Left lung (tissue), 4 donors: ENCODE measurements at regions not wholly inside any gene's neighbourhood (a gene's known extent, or its start where the extent isn't known, plus 50 kb on each side); places are given as distances from the start of the nearest gene placed in this dataset.
"Not testable (repeated sequence)": the region's sequence is repeated elsewhere in the genome, so short reads cannot be mapped to it uniquely, and the experiment has no call there.

Experiments used
- ATAC-seq: fragments of 200-7000 bp; cut with Tn5 transposase; one replicate; pipeline ENCODE4 v1.9.1; 2020; ENCODE audit warnings: moderate library complexity
- DNase-seq, 4 donors: peaks; one replicate each; pipeline ENCODE4 v3.0.0-alpha.2; 2013 to 2020
- H3K27ac ChIP-seq, 2 donors: fragments of 200-600 bp; sonication (generic) in 1 of 2; one replicate each; pipeline versions ENCODE4 v1.5.0 to v1.8.0; 2020 to 2021
- H3K27me3 ChIP-seq, 2 donors: fragments of 200-600 bp; sonication (generic) in 1 of 2; one replicate each; pipeline versions ENCODE4 v1.5.0 to v1.8.0; 2020 to 2021
- H3K36me3 ChIP-seq, 2 donors: fragments of 200-600 bp; sonication (generic) in 1 of 2; one replicate each; pipeline versions ENCODE4 v1.5.0 to v1.8.0; 2020 to 2021
- H3K4me1 ChIP-seq, 2 donors: fragments of 200-600 bp; one replicate each; pipeline ENCODE4 v1.8.0; 2021
- H3K4me3 ChIP-seq, 2 donors: fragments of 200-600 bp; sonication (generic) in 1 of 2; one replicate each; pipeline versions ENCODE4 v1.5.0 to v1.8.0; 2020 to 2021; ENCODE audit warnings: mild to moderate bottlenecking in 1 of 2
- H3K9me3 ChIP-seq, 2 donors: fragments of 200-600 bp; sonication (generic) in 1 of 2; one replicate each; pipeline versions ENCODE4 v1.5.0 to v1.8.0; 2020 to 2021
- intact Hi-C, 2 donors: fragments of 100-400 bp; cut with DNase I; formaldehyde crosslinking; loops; one replicate each; pipeline versions ENCODE4 v1.11.2 to v1.14.2; 2022
- TF ChIP-seq, protein P1 (sequence below), 2 donors: fragments of 200-600 bp; sonication (generic) in 1 of 2; IDR thresholded peaks; one replicate each; pipeline versions ENCODE4 v1.5.0 to v1.8.0; 2021; ENCODE audit warnings: antibody characterized with exemption in 2 of 2
- donor health status: DM: no; HTN: yes; CAD: no.
- donor health status: DM: no; HTN: no; CAD: no.

DNA sequence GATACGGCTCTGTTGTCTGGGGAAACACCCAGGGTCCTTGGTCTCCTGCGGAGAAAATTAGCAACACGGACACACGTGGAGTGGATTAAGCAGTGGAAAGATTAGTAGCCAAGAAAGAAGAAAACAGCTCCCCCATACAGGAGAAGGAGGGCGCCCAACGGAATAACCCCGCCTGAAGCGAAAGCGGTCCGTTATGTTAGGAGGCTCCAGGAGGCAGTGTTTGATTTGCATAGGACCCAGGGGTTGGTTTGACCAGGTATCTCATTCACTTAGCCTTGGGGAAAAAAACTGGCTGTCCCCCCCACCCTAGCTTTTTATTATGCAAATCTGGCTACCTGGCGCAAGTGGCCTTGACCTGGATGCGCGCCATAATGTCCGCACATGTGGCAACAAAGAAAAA, 170.1 kb upstream of the KYNU start:
- H3K9me3 ChIP-seq = no peaks in the 10 kb centered on the region
- no peak for ATAC-seq
- H3K36me3 ChIP-seq = no peaks in the 10 kb centered on the region
- intact Hi-C loops = no loop called here
- H3K27ac ChIP-seq = no peak overlapping the region
- DNase-seq = peak in 1 of 4 donors; percentile 24
- H3K27me3 ChIP-seq = no peaks in the 10 kb centered on the region
- TF ChIP-seq, protein P1, sequence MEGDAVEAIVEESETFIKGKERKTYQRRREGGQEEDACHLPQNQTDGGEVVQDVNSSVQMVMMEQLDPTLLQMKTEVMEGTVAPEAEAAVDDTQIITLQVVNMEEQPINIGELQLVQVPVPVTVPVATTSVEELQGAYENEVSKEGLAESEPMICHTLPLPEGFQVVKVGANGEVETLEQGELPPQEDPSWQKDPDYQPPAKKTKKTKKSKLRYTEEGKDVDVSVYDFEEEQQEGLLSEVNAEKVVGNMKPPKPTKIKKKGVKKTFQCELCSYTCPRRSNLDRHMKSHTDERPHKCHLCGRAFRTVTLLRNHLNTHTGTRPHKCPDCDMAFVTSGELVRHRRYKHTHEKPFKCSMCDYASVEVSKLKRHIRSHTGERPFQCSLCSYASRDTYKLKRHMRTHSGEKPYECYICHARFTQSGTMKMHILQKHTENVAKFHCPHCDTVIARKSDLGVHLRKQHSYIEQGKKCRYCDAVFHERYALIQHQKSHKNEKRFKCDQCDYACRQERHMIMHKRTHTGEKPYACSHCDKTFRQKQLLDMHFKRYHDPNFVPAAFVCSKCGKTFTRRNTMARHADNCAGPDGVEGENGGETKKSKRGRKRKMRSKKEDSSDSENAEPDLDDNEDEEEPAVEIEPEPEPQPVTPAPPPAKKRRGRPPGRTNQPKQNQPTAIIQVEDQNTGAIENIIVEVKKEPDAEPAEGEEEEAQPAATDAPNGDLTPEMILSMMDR (IDR thresholded peaks at IDR 0.05) = no peak
- no peak overlapping the region for H3K4me3 ChIP-seq
- H3K4me1 ChIP-seq = no peaks in the 10 kb centered on the region

DNA sequence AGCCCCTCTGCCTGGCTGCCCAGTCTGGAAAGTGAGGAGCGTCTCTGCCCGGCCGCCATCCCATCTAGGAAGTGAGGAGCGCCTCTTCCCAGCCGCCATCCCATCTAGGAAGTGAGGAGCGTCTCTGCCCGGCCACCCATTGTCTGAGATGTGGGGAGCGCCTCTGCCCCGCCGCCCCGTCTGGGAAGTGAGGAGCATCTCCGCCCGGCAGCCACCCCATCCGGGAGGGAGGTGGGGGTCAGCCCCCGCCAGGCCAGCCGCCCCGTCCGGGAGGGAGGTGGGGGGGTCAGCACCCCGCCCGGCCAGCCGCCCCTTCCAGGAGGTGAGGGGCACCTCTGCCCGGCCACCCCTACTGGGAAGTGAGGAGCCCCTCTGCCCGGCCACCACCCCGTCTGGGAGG, 175.1 kb upstream of the KYNU start:
- H3K9me3 ChIP-seq, DNase-seq, H3K36me3 ChIP-seq, intact Hi-C loops, ATAC-seq, H3K27ac ChIP-seq, H3K27me3 ChIP-seq, H3K4me3 ChIP-seq, H3K4me1 ChIP-seq: not testable (repeated sequence)

DNA sequence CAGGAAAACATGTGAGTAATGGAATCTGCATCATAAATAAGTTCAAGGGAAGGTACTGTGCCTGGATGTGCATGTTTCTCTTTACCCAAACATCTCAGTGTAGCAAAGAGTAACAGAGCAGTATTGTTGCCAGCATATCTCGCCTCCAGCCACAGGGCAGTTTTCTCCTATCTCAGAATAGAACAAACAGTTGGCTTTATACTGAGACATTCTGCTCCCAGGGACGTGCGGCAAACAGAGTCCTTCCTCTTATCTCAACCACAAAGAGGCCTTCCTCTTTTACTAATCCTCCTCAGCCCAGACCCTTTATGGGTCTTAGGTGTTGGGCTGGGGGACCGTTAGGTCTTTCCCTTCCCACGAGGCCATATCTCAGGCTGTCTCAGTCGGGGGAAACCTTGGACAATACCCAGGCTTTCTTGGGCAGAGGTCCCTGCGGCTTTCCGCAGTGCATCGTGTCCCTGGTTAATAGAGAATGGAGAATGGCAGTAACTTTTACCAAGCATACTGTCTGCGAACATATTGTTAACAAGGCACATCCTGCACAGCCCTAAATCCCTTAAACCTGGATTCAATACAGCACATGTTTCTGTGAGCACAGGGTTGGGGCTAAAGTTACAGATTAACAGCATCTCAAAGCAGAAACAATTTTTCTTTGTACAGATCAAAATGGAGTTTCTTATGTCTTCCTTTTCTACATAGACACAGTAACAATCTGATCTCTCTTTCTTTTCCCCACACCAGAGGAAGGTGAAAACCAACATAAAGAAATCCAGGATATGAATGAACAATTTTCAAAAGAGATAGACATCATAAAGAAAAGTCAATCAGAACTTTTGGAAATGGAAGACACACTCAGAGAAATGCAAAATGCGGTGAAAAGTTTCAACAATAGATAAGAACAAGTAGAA, 181.9 kb upstream of the KYNU start:
- H3K9me3 ChIP-seq, H3K4me3 ChIP-seq, H3K36me3 ChIP-seq, H3K4me1 ChIP-seq, intact Hi-C loops, H3K27ac ChIP-seq, DNase-seq, ATAC-seq, H3K27me3 ChIP-seq: not testable (repeated sequence)

DNA sequence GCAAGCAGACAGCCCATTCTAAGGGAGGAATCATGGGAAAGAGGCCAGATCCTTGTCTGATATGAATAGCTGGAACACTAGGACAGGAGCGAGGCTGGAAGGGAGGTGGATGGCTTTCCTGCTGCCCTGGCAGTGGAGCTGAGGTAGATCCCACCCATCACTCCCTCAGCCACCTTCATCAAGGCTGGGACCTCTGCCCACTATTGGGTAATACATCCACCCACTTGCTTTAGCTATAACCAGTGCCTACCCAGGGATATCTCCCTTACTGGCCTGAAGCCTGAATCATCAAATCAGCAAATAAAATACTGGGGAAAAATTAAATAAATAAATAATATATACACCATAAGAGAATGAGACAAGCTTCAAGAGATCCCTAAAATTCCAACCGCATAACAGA, 183.2 kb upstream of the KYNU start:
- Histone ChIP-seq H3K4me1 (no peaks in the 10 kb centered on the region), H3K36me3 (no peaks in the 10 kb centered on the region), H3K4me3 (no peak overlapping the region), H3K27ac (no peak overlapping the region), H3K9me3 (no peaks in the 10 kb centered on the region), H3K27me3 (no peaks in the 10 kb centered on the region)
- intact Hi-C loops = no loop called here
- no peak for ATAC-seq
- TF ChIP-seq, protein P1 (IDR thresholded peaks at IDR 0.05) = no peak
- DNase-seq = no peak

DNA sequence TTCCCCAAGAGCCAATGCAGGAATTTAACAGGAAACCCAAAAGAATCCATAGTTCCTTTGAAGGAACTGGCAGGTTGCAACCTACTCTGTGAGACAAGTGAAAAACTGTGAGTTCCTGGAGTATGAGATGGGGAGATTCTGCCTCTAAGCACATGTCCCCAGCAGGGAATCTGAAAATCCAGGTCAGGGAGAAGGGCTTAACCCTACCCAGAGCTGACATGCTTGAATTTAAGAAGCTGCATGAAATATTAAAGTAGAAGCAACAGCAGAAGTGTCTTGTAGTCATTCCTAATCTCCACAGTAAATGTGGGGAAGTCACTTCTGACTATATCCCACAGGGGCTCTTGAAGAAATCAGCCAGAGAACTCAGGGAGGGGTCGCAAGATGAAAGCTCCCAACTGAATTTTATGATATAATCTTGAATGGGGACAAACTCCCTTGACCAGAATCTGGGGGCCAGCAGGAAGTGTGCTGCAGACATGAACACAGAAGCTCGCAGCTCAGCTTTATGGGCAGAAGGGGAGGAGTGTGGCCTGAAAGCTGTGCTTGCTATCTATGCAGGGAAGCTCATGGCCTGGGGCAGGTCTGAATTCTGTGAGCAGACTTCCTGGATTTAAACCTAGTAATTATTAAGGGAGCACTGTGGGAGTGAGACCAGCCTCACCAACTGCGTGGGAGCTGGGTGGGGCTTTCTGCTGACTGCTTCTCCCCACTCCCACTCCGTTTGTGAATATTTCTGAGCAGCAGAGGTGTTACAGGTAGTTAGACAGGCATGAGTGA, 184.1 kb upstream of the KYNU start:
- Histone ChIP-seq H3K36me3 (no peaks in the 10 kb centered on the region), H3K4me1 (no peaks in the 10 kb centered on the region), H3K4me3 (no peak overlapping the region), H3K27me3 (no peaks in the 10 kb centered on the region), H3K27ac (no peak overlapping the region), H3K9me3 (no peaks in the 10 kb centered on the region)
- no peak for DNase-seq
- ATAC-seq = no peak
- intact Hi-C loops = no loop called here
- TF ChIP-seq, protein P1 (IDR thresholded peaks at IDR 0.05) = no peak
